NCI-H2171 (cell line): ENCODE measurements at regions not wholly inside any gene's neighbourhood (a gene's known extent, or its start where the extent isn't known, plus 50 kb on each side); places are given as distances from the start of the nearest gene placed in this dataset.
"Not testable (repeated sequence)": the region's sequence is repeated elsewhere in the genome, so short reads cannot be mapped to it uniquely, and the experiment has no call there.

Experiments
- DNase-seq: peaks from one replicate; lab custom pipeline; 2025; lab: John Stamatoyannopoulos, UW

- DNase-seq = no peak
These were observed 399.1 kb upstream of the LARGE1 start for GRCh38 chr22:34319346-34319745.

GRCh38 chr22:34324763-34325162, 404.5 kb upstream of the LARGE1 start:
- DNase-seq = no peak

GRCh38 chr22:34326901-34327300, 406.6 kb upstream of the LARGE1 start:
- no peak for DNase-seq

GRCh38 chr22:34330432-34330831, 410.2 kb upstream of the LARGE1 start:
- no peak for DNase-seq

- no peak for DNase-seq
These were observed 413.0 kb upstream of the LARGE1 start for GRCh38 chr22:34333285-34333684.

GRCh38 chr22:34334893-34335292, 414.6 kb upstream of the LARGE1 start:
- no peak for DNase-seq

GRCh38 chr22:34344702-34345101, 424.4 kb upstream of the LARGE1 start:
- DNase-seq = no peak

GRCh38 chr22:34354071-34354817, 434.0 kb upstream of the LARGE1 start:
- no peak for DNase-seq

GRCh38 chr22:34356481-34356880, 436.2 kb upstream of the LARGE1 start:
- no peak for DNase-seq

GRCh38 chr22:34370711-34371110, 450.4 kb upstream of the LARGE1 start:
- no peak for DNase-seq

GRCh38 chr22:34379825-34380224, 459.5 kb upstream of the LARGE1 start:
- no peak for DNase-seq

- no peak for DNase-seq
These were observed 460.3 kb upstream of the LARGE1 start for GRCh38 chr22:34380532-34380931.

GRCh38 chr22:34390400-34390799, 470.1 kb upstream of the LARGE1 start:
- DNase-seq = no peak

- DNase-seq = no peak
These were observed 475.1 kb upstream of the LARGE1 start for GRCh38 chr22:34395370-34395769.

GRCh38 chr22:34403667-34404066, 483.4 kb upstream of the LARGE1 start:
- no peak for DNase-seq

- DNase-seq = no peak
These were observed 489.8 kb upstream of the LARGE1 start for GRCh38 chr22:34410111-34410510.

- DNase-seq = no peak
These were observed 494.5 kb upstream of the LARGE1 start for GRCh38 chr22:34414467-34415440.

GRCh38 chr22:34416022-34416860, 496.0 kb upstream of the LARGE1 start:
- DNase-seq = no peak

- DNase-seq = not testable (repeated sequence)
These were observed 502.7 kb upstream of the LARGE1 start for GRCh38 chr22:34422948-34423347.

- DNase-seq = no peak
These were observed 507.2 kb upstream of the LARGE1 start for GRCh38 chr22:34427436-34427835.

- DNase-seq = no peak
These were observed 507.6 kb upstream of the LARGE1 start for GRCh38 chr22:34427841-34428240.

- DNase-seq = no peak
These were observed 509.0 kb upstream of the LARGE1 start for GRCh38 chr22:34429314-34429713.
